GM18519 (cell line): ENCODE measurements at regions not wholly inside any gene's neighbourhood (a gene's known extent, or its start where the extent isn't known, plus 50 kb on each side); places are given as distances from the start of the nearest gene placed in this dataset.
"Not testable (repeated sequence)": the region's sequence is repeated elsewhere in the genome, so short reads cannot be mapped to it uniquely, and the experiment has no call there.

Source experiments
- ATAC-seq: cut with Tn5 transposase; IDR thresholded peaks from one replicate; pipeline ENCODE4 v1.9.1; 2021; ENCODE audit warnings: mild to moderate bottlenecking, moderate library complexity; ENCODE audit not compliant: unreplicated experiment, low FRiP score

DNA sequence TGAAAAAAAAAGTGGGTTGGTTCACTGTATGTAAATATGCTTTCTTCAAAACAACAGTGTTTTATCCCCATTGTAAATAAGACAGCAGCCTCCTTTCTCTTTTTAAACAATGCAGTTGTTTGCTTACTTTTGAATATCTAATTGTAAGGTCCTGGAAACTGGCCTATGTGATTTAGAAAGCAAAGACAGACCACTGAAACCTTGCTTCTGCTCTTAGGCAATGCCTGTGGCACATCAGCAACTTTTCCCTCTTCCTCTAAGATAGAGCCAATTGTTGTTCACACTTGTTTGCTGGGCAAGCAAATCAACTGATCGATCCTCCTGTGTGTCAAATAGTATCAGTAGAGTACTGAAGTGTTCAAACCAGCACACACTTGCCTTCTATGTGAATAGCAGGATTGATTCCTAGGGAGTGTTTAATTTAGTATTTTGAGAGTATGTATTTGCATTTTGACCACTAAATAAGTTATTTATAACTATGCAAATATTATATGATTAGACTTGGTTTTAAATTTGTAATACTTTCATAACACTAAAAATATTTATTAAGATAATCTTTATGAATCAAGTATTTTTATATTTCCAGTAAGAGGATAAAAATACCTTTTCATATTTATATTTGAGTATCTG is 55.4 kb upstream of the GRPR start:
- peak; percentile 58 for ATAC-seq

DNA sequence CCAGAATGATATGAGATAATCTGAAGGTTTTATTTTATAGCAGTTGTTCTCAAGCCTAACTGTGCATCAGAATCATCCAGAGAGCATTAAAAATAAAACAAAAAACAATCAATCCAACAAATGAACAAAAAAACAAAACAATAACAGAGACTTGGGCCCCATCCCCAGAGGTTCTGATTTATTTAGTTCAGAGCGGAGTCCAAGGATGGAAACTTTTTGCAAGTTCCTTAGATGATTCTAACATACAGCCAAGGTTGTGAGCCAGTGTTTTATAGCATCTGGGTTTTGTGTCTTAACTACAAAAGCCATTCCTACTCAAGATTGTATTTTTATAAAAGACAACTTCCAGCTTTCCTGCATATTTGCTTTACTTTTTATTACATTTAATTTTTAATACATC is 59.4 kb upstream of the GRPR start:
- ATAC-seq: no peak

DNA sequence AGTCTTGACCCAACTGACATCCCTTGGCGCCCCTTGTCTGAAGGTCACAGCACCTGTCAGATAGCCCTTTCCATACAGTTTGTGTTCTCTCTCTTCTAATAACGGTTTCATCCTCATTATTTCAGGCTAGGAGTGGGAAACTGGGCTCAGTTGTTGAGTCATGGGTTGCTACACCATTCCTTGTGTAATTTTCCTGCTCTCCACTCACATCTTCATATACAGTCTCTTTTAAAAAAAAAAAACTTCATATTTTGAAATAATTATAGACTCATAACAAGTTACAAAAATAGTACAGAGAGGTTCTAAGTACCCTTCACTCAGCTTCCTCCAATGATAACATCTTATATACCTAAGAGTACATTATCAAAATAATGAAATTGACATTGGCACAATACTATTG is 60.2 kb upstream of the GRPR start:
- ATAC-seq: no peak

DNA sequence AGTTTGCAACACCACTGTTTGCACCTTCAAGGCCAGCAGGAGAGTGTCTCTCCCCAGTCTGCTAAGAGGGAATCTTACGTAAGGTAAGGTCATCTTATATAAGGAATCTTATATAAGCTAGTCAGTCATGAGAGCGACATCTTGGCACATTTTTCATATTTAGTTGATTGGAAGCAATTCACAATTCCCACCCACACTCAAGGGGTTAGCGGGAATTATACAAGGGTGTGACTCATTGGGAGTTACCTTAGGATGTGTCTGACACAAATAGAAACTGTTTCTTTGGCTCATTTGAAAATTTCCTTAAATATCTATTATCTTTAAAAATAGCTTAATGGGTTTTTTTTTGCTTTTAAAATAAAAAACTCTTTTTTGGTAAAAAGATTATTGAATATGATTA is 62.1 kb upstream of the GRPR start:
- ATAC-seq: no peak

DNA sequence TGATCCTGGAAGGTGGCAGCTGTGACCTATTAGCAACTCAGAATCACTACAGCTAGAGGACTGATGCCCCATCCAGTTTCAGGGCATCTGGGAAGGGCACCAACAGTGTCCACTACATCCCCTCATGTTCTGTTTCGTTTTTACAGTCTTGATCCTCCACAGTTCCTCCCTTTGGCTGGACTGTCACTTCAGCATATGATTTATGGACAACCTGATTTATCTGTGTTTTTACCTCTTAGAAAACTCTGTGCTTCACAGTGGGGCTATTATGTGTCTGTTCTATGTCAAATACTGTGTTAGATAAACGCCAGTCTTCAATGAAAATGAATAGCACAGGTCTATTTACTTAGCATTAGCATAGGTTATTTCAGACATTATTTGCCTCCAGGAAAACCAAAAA is 63.1 kb upstream of the GRPR start:
- no peak for ATAC-seq

DNA sequence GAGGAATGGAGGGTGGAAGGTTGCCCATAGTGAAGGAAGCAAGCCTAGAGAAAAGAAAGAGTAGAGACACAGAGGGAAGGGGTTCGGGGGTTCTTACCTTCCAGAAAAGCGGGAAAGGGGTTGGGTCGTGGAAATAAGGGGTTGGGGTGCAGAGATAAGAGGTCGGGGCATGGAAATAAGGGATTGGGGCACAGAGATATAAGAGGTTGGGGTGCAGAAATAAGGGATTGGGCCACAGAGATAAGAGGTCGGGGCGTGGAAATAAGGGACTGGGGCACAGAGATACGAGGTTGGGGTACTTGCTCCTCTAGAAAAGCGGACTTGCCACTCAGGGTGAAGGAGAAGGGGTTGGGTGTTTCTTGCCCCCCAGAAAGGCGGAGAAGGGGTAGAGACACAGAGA is 74.2 kb upstream of the GRPR start:
- ATAC-seq: not testable (repeated sequence)

DNA sequence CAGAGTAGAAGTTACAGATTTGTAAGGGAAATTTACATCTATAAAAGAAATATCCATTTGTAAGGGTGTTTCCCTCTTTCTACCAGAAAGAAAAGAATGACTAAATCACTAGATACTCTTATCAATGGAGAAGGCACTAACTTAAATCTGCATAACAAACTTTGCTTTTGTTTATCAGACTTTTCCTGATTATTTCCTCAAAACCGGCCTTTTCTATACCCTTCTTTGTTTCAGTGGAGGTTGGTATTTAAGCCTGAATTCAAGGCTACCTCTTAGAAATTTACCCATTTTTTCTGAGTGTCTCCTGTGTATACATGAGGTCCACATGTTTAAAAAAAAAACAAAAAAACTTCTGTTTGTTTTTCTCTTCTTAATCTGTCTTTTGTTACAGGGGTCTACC is 80.4 kb upstream of the GRPR start:
- no peak for ATAC-seq

DNA sequence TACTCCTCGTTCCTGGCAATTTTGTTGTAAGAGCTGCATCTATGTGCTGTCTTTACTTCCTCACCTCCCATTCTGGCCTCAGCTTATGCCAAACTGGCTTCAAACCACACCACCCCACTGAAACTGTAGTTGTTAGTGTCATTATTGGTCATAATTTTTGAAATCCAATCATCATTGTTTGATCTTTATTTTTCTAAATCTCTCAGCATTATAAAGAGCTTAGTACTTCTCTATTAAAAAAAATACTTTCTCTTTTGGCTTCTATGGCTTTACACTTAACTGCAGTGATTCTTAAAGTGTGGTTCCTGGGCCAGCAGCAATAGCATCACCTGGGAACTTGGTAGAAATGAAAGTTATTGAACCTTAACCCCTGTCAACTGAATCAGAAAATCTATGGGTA is 83.5 kb upstream of the GRPR start:
- no peak for ATAC-seq

DNA sequence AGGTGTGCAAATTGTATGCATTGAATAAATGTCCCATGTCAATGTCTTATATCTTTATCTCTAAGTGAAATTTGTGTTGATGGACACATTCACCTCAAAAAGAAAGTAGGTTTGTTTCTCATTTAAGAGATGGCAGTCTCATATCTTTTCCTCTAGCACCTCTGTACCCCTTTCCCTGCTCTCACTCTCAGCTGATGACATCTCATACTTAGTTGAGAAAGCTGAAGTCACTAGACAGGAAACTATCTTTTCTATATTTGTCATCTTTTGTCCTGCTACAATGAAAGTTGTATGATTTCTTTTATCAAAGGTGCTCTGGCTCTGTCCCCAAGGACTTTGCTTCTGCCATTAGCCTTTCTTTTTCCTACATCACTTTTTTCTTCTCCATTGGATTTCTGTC is 84.0 kb upstream of the GRPR start:
- no peak for ATAC-seq

DNA sequence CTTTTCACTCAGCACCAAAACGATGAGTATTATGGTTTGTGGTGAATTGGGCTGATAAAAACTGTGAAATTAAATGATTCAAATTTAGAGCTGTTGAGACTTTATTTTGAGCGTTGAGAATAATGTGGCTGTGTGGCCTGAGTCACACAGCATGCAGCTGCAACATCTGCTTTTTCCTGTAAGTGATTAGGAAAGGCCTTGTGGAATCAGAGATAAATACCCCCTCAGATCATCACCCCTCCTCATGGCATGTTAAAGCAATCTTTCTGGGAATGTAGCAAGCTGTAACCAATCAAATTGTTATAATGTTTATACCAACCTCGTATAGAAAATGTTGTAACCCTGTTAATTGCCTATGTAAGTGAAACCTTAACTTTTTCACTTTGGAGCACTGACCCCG is 90.0 kb upstream of the GRPR start:
- ATAC-seq: no peak

DNA sequence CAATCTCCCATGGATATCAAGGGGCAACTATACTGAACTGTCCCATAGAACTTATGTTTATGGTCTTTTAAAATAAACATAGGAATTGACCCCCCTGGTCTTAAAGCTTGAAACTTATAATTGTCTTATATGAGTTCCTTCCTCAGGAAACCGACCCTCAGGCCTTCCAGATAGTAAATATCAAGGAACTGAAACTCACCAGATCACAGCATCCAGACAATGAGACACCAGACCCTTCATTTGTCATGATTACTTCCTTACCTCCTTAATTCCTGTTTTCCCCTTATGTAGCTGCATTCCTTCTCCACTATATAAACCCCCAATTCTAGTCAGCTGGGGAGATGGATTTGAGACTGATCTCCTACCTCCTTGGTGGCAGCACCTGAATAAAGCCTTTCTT is 94.8 kb upstream of the GRPR start:
- no peak for ATAC-seq

DNA sequence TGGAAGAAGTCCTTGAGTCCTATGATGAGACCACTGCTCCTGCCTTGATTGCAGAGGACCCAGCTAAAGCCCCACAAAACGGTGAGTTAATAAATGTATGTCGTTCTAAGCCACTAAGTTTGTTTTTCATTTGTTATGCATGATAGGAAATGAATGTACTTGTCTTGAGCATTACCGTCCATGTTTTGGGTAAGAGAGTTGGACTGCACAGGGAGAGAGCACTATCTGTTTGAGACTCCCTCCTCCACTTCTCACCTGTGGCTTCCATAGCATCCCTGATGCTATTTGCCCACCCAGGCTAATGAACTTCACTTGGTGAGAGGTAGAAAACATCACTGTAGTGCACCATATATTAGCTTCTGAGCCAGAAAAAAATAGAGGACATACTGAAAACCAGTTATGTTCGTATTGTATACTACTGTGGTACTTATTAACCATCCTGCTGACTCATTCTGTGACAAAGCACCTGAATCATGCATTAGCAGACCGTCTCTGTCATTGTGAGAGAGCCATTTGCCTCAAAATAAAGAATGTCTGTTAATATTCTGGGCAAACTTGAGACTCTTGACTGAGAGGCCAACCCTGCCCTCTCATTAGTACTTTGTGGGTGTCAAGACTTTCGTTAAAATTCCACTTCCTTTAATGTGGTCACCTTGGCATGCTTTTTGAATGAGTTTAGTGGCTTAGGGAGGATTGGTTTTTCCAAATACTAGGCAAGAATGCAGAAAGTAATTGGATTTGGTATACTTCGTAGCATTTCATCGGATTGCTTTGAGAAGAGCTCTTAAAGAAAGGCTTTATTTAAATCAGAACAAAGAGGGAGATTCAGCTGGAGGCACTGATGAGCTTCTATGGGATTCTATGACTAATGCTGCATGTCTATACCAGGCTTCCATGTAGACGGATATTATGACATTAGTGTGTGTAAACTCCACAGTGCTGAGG is 99.3 kb upstream of the GRPR start:
- ATAC-seq: peak; percentile 99

DNA sequence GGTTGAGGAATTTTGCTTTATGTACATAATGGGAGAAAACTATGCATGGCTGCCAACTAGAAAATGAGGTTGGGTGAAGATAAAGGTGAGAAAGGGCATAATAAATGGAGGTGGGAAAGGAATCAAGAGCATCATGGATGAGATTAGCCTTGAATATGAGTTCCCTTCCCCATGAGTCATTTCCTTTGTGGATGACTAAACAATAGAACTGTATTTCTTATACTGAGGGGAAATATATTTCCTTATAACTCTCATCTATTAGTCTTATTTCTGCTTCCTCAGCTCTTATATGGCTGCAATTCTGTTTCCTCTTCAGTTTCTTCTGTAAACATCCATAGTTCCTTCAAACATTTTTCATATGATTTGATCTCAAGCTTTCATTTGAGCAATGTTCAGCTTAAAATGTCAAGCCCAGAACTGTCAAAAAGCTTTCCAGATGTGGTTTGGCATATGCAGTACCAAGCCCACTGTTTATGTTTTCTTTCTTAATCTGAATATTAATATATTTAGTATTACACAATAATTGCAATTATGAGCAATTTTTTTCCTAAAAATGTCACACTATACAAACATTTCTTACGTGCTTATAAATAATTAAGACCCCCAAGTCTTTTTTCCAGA is 100.7 kb upstream of the GRPR start:
- ATAC-seq: no peak

DNA sequence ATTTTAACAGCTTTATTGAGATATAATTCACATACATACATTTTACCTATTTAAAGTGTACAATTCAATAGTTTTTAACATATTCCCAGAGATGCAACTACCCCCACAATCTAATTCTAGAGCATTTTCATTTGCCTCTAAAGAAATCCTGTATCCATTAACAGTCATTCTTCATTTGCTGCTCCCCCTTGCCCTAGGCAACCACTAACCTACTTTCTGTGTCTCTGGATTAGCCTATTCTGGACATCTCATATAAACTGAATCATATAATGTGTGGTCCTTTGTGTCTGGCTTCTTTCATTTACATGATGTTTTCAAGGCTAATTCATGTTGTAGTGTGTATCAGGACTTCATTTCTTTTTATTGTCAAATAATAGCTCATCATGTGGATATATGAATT is 105.1 kb upstream of the GRPR start:
- ATAC-seq: no peak

DNA sequence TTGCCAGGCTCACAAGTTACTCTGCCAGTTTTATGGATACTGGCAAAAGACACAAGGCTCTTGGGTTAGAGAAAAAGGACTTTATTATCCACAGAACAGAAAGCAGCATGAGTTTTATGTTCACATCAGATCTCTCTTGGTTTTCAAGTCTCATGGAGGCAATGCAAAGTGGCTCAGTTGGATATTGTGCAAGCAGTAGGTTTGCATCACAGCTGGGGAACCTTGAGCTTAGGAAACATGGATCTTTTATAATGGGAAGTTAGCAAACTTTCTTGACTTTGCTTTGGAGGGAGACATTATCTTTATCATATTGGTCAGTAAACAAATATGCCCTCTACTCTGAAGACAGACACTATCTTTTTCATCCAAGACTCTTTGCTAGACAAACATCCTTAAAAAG is 109.2 kb upstream of the GRPR start:
- no peak for ATAC-seq

DNA sequence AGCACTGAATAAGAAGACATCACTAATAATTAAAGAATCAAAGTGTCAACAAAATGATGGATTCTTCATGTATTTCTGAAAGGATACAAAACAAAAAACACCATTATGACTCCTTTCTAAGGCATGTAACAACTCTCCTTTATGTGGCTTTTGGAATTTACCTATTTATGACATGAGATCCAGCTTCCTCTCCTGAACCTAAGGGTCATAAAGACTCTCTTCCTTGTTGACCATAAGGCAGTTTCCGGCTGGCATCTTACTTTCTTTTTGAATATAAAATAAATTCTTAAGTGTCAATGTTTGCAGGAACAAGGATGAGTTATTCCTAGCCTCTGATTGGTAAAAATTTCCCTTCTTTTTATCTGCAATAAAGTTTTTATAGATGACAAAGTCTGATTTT is 111.1 kb upstream of the GRPR start:
- no peak for ATAC-seq

DNA sequence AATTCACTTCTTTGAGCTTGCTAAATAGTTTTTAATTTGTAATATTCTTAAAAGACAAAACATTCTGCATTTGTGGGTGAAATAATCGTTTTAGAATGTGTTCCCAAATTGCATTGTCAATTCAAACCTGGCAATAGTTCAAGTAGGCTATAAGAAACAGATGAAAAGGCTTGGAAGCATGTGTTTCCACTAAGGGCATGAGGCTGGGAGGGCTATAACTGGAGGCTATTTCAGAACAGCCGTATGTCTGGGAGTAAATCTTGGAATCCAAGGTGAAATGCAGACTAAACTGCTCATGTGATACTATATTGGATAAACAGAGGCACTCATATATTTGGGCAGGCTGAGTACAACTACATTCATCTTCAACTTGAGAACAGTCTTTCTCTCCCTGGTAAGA is 117.4 kb upstream of the GRPR start:
- ATAC-seq: no peak

DNA sequence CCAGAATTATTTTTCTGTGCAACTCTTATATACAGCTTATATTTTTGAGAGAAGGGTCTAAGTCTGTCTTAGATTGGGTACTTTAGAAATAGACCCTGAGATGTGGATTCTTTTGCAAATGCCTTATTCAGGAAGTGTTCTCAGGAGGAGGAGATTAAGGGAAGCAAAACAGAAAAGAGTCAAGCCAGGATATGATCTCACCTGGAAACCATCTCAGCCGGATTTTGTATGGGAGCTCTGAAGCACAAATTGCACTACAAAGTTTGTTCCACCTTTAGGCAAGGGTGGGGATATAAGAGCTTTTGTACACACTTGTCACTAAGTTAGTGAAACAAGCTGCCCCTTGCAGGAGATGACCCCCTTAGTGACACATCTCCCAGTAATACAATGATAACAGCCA is 121.2 kb upstream of the GRPR start:
- ATAC-seq: no peak

DNA sequence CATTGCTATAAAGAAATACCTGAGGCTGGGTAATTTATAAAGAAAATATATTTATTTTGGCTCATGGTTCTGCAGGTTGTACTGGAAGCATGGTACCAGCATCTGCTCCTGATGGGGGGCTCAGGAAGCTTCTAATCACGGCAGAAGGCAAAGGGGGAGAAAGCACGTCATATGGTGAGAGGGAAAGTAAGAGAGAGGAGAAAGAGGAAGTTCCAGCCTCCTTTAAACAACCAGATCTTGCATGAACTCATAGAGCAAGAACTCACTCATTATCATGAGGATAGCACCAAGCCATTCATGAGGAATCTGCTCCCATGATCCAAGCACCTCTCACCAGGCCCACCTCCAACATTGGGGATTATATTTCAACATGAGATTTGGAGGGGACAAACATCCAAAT is 125.0 kb upstream of the GRPR start:
- no peak for ATAC-seq

DNA sequence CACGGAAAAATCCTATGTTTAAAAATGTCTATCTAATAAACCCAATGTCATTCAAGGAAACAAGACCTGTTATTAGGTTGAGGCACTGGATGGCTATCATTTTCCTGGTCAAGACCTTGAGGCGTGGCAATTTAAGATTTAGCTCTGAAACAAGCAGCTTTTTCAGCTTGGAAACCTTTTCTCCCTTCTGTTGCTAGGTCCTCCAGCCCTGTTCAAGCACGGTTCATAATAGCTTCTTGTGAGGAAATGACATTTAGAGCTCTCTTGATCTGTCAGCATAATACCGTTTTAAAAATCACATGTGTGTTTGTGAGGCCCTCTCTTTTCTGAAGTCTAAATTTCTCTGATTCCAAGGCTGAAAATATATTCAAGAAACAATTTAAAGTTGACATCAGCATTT is 133.6 kb upstream of the GRPR start:
- no peak for ATAC-seq

DNA sequence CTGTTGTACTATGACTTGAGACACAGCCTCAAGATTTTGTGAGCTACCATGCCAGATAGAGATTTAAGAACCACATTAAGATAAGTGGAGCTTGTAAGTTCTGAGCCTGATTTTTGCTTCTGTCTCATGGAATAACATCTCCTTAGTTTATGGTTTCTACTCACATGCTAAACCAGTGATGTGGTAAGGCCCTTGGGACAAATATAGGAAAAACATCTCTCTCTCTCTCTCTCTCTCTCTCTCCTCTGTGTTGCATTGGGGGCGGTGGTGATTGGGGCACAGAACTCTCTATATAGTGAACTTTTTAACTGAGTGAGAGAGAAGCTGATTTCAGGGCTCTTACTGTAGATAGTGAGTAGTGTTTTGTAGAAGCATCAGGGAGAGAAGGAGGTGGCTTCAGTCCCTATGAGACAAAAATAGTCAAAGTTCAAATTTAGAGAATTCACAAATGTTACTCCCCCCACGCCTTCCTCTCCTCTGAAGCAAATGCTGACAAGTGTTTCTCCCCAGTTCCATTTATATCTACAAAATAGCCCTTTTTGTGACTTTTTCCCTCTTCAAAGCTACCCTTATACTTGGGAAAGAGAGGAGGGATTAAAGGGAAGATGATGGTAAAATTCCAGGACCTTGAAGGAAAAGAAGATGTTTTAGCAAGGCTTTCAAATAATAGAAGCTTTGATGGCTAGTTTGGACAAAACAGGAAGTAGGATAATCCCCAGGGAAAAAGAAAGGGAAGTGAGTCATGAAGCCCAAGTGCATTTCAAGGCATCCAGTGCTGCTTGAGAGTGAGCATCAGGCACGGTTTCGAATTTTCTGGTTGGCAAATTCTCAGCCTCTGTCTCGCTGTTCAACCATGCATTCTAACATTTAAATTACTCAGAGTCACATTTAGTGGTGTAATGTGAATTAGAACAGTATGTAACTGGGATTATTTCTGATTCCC is 134.3 kb upstream of the AP1S2 start:
- ATAC-seq: no peak
